Neural cell (in vitro differentiated cells): ENCODE measurements at regions not wholly inside any gene's neighbourhood (a gene's known extent, or its start where the extent isn't known, plus 50 kb on each side); places are given as distances from the start of the nearest gene placed in this dataset.

Source experiments
- EP300 ChIP-seq: fragments of 450-650 bp; conservative IDR thresholded peaks from 2 replicates; pipeline ENCODE4 v1.6.1; 2014; ENCODE audit warnings: antibody characterized with exemption, mild to moderate bottlenecking, moderate library complexity; ENCODE audit not compliant: poor library complexity, severe bottlenecking
- EZH2 ChIP-seq: fragments of 200-600, 300-800 bp; shearing (Covaris generic), sonication (generic); IDR thresholded peaks from 2 replicates; pipeline ENCODE4 v1.6.1; 2014; ENCODE audit warnings: antibody characterized with exemption, low read length, borderline replicate concordance, mild to moderate bottlenecking; ENCODE audit not compliant: insufficient read depth, poor library complexity, severe bottlenecking
- MXI1 ChIP-seq: fragments of 450-650 bp; conservative IDR thresholded peaks from 2 replicates; pipeline ENCODE4 v1.6.1; 2014; ENCODE audit warnings: antibody characterized with exemption, mild to moderate bottlenecking; ENCODE audit not compliant: poor library complexity, severe bottlenecking
- POLR2AphosphoS5 ChIP-seq: IDR thresholded peaks from 2 replicates; pipeline ENCODE4 v1.6.1; 2012
- RAD21 ChIP-seq: fragments of 450-650 bp; conservative IDR thresholded peaks from 2 replicates; pipeline ENCODE4 v1.6.1; 2014; ENCODE audit warnings: antibody characterized with exemption, mild to moderate bottlenecking, moderate library complexity
- SMC3 ChIP-seq: fragments of 450-650 bp; conservative IDR thresholded peaks from 2 replicates; pipeline ENCODE4 v1.6.1; 2014; ENCODE audit warnings: antibody characterized with exemption, mild to moderate bottlenecking, moderate library complexity; ENCODE audit not compliant: poor library complexity
- TAF1 ChIP-seq: IDR thresholded peaks from 2 replicates; pipeline ENCODE4 v1.6.1; 2012; ENCODE audit warnings: low read depth
- TF ChIP-seq, protein P1 (sequence below): fragments of 450-650 bp; IDR thresholded peaks from 2 replicates; pipeline ENCODE4 v1.5.1; 2014; ENCODE audit warnings: antibody characterized with exemption, mild to moderate bottlenecking, moderate library complexity; ENCODE audit not compliant: poor library complexity, severe bottlenecking
- TF ChIP-seq, protein P2 (sequence below): IDR thresholded peaks from 2 replicates; pipeline ENCODE4 v1.6.1; 2012; ENCODE audit warnings: borderline replicate concordance

DNA sequence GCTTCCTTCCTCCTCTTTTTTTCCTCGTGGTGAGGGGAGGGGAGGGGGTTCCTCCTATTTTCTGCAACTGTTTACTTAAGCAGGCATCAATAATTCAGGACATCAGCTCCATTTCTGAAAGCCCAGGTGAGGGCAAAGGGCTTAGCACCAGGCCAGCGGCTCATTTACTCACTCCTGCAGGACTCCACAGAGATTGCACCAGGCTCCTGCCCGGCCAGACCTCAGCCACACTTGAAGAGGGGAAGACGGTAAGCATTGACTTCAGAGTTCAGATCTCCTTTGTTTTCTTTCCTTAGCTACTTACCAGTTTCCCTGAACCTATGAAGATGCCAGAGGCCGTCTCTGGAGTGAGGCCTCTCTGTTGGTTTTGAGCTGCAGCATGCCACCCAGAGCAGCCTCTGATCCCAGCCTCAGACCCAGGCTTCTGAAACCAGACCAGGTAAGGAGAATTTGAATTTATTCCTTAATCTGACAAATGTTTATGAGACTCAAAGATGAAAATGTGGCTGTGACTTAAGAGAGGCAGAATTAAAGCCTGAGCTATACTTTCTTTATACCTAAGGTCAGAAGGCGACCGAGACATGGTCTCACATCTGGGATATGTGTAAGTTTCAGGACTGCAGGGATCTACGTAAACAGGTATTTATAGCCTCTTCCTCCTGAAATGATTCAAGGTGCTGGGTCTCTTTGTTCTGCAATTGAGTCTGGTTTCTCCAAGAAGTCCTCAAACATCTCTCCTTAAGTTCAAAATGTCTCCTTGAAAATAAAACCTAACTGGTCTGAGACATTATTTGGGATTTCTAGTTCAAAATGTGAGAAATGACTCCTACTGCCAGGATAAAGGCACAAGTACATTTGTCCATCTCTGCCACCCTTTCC is 272.5 kb upstream of the RUNX1 start:
- TF ChIP-seq, protein P1, sequence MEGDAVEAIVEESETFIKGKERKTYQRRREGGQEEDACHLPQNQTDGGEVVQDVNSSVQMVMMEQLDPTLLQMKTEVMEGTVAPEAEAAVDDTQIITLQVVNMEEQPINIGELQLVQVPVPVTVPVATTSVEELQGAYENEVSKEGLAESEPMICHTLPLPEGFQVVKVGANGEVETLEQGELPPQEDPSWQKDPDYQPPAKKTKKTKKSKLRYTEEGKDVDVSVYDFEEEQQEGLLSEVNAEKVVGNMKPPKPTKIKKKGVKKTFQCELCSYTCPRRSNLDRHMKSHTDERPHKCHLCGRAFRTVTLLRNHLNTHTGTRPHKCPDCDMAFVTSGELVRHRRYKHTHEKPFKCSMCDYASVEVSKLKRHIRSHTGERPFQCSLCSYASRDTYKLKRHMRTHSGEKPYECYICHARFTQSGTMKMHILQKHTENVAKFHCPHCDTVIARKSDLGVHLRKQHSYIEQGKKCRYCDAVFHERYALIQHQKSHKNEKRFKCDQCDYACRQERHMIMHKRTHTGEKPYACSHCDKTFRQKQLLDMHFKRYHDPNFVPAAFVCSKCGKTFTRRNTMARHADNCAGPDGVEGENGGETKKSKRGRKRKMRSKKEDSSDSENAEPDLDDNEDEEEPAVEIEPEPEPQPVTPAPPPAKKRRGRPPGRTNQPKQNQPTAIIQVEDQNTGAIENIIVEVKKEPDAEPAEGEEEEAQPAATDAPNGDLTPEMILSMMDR: no peak
- no peak for TF ChIP-seq EZH2
- TF ChIP-seq MXI1: no peak
- TF ChIP-seq POLR2AphosphoS5: no peak
- no peak for TF ChIP-seq TAF1
- TF ChIP-seq, protein P2, sequence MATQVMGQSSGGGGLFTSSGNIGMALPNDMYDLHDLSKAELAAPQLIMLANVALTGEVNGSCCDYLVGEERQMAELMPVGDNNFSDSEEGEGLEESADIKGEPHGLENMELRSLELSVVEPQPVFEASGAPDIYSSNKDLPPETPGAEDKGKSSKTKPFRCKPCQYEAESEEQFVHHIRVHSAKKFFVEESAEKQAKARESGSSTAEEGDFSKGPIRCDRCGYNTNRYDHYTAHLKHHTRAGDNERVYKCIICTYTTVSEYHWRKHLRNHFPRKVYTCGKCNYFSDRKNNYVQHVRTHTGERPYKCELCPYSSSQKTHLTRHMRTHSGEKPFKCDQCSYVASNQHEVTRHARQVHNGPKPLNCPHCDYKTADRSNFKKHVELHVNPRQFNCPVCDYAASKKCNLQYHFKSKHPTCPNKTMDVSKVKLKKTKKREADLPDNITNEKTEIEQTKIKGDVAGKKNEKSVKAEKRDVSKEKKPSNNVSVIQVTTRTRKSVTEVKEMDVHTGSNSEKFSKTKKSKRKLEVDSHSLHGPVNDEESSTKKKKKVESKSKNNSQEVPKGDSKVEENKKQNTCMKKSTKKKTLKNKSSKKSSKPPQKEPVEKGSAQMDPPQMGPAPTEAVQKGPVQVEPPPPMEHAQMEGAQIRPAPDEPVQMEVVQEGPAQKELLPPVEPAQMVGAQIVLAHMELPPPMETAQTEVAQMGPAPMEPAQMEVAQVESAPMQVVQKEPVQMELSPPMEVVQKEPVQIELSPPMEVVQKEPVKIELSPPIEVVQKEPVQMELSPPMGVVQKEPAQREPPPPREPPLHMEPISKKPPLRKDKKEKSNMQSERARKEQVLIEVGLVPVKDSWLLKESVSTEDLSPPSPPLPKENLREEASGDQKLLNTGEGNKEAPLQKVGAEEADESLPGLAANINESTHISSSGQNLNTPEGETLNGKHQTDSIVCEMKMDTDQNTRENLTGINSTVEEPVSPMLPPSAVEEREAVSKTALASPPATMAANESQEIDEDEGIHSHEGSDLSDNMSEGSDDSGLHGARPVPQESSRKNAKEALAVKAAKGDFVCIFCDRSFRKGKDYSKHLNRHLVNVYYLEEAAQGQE: no peak
- TF ChIP-seq RAD21: no peak
- TF ChIP-seq EP300: no peak
- TF ChIP-seq SMC3: no peak
